ENCODE measurements at regions not wholly inside any gene's neighbourhood (a gene's known extent, or its start where the extent isn't known, plus 50 kb on each side); places are given as distances from the start of the nearest gene placed in this dataset.

DNA sequence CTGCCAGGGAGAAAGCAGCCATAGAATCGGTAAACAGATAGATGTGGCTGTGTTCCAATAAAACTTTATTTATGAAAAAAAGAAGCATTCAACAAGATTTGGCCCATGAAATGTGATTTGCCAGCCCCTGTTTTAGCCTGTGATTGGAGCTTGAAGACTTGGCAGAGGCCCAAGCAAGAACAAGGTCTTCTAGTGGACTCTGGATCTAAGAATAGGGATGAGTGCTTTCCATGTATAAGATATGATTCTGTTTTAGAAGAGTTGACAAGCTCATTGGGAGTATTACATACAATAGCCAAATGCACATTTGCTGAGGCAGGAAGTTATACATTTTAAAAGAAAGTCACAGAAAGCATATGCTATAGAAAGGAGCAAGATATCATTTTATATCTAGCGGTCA is 175.6 kb upstream of the LUZP2 start:
- TF ChIP-seq, protein P1, sequence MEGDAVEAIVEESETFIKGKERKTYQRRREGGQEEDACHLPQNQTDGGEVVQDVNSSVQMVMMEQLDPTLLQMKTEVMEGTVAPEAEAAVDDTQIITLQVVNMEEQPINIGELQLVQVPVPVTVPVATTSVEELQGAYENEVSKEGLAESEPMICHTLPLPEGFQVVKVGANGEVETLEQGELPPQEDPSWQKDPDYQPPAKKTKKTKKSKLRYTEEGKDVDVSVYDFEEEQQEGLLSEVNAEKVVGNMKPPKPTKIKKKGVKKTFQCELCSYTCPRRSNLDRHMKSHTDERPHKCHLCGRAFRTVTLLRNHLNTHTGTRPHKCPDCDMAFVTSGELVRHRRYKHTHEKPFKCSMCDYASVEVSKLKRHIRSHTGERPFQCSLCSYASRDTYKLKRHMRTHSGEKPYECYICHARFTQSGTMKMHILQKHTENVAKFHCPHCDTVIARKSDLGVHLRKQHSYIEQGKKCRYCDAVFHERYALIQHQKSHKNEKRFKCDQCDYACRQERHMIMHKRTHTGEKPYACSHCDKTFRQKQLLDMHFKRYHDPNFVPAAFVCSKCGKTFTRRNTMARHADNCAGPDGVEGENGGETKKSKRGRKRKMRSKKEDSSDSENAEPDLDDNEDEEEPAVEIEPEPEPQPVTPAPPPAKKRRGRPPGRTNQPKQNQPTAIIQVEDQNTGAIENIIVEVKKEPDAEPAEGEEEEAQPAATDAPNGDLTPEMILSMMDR (conservative IDR thresholded peaks at IDR 0.05; ENCODE audit: low read depth, low read length), result no peak
- TF ChIP-seq EZH2 (IDR thresholded peaks at IDR 0.05; ENCODE audit: borderline replicate concordance, low read depth, low read length, poor library complexity, severe bottlenecking), result no peak
